Astrocyte of the hippocampus (primary cell): ENCODE measurements at regions not wholly inside any gene's neighbourhood (a gene's known extent, or its start where the extent isn't known, plus 50 kb on each side); places are given as distances from the start of the nearest gene placed in this dataset.
"Not testable (repeated sequence)": the region's sequence is repeated elsewhere in the genome, so short reads cannot be mapped to it uniquely, and the experiment has no call there.

Experiments
- DNase-seq: peaks from one replicate; pipeline ENCODE4 v3.0.0; 2011; ENCODE audit warnings: low read depth, low spot score

GRCh38 chr15:62365795-62366442 lies 200.8 kb upstream of the C2CD4B start:
- DNase-seq, result no peak

- no peak for DNase-seq
Observed at GRCh38 chr15:62369454-62369853, 204.4 kb upstream of the C2CD4B start.

- DNase-seq, result not testable (repeated sequence)
Observed at GRCh38 chr15:62371683-62372082, 206.6 kb upstream of the C2CD4B start.

- no peak for DNase-seq
Observed at GRCh38 chr15:62377736-62378480, 212.8 kb upstream of the C2CD4B start.

GRCh38 chr15:62378772-62379498 lies 213.8 kb upstream of the C2CD4B start:
- no peak for DNase-seq

- no peak for DNase-seq
Observed at GRCh38 chr15:62380011-62380410, 214.9 kb upstream of the C2CD4B start.

- no peak for DNase-seq
Observed at GRCh38 chr15:62382046-62382445, 217.0 kb upstream of the C2CD4B start.

- peak; percentile 93 for DNase-seq
Observed at GRCh38 chr15:62389885-62390790, 225.1 kb upstream of the C2CD4B start, which contains the start of gene TLN2. Gene TLN2, plus strand, starts transcription at chr15:62390550.

- peak; percentile 68 for DNase-seq
Observed at GRCh38 chr15:62390791-62391640, 225.9 kb upstream of the C2CD4B start.

GRCh38 chr15:62391641-62392262 lies 226.7 kb upstream of the C2CD4B start:
- peak; percentile 85 for DNase-seq

GRCh38 chr15:62392376-62392775 lies 227.3 kb upstream of the C2CD4B start:
- DNase-seq, result peak; percentile 54

GRCh38 chr15:62393196-62393595 lies 228.1 kb upstream of the C2CD4B start:
- DNase-seq, result no peak

- DNase-seq, result no peak
Observed at GRCh38 chr15:62394079-62394478, 229.0 kb upstream of the C2CD4B start.

- no peak for DNase-seq
Observed at GRCh38 chr15:62400778-62401177, 235.7 kb upstream of the C2CD4B start.

- no peak for DNase-seq
Observed at GRCh38 chr15:62402687-62403086, 237.6 kb upstream of the C2CD4B start.

- DNase-seq, result peak; percentile 26
Observed at GRCh38 chr15:62403164-62403809, 238.2 kb upstream of the C2CD4B start.

- DNase-seq, result no peak
Observed at GRCh38 chr15:62404194-62404985, 239.3 kb upstream of the C2CD4B start.

GRCh38 chr15:62406305-62406891 lies 241.3 kb upstream of the C2CD4B start:
- no peak for DNase-seq
